HEK293 (cell line): ENCODE measurements at regions not wholly inside any gene's neighbourhood (a gene's known extent, or its start where the extent isn't known, plus 50 kb on each side); places are given as distances from the start of the nearest gene placed in this dataset.

Experiments used
- GLIS1 ChIP-seq: fragments of 450-650 bp; formaldehyde crosslinking; IDR thresholded peaks from 2 replicates; pipeline ENCODE4 v1.5.1; 2016; ENCODE audit warnings: missing biosample characterization, missing genetic modification characterization
- HOXA7 ChIP-seq: sonication (generic); formaldehyde crosslinking; IDR thresholded peaks from 2 replicates; pipeline ENCODE4 v1.8.1; 2022; ENCODE audit warnings: missing genetic modification reagents, borderline replicate concordance
- KLF7 ChIP-seq: fragments of 450-650 bp; formaldehyde crosslinking; IDR thresholded peaks from 2 replicates; pipeline ENCODE4 v1.5.1; 2016; ENCODE audit warnings: missing biosample characterization, missing genetic modification characterization, borderline replicate concordance
- RBAK ChIP-seq: fragments of 450-650 bp; formaldehyde crosslinking; IDR thresholded peaks from 2 replicates; pipeline ENCODE4 v1.5.1; 2016; ENCODE audit warnings: missing biosample characterization, missing genetic modification characterization
- REPIN1 ChIP-seq: fragments of 450-650 bp; formaldehyde crosslinking; IDR thresholded peaks from 2 replicates; pipeline ENCODE4 v1.5.1; 2017; ENCODE audit warnings: missing biosample characterization, missing genetic modification characterization, low read depth
- SP2 ChIP-seq: fragments of 450-650 bp; formaldehyde crosslinking; IDR thresholded peaks from 2 replicates; pipeline ENCODE4 v1.5.1; 2016; ENCODE audit warnings: missing biosample characterization, missing genetic modification characterization
- TCF7L2 ChIP-seq: IDR thresholded peaks from 2 replicates; pipeline ENCODE4 v1.6.1; 2011; ENCODE audit warnings: low read depth, mild to moderate bottlenecking, inconsistent platforms, low read length, moderate library complexity, borderline replicate concordance
- ZFHX2 ChIP-seq: fragments of 450-650 bp; formaldehyde crosslinking; conservative IDR thresholded peaks from 2 replicates; pipeline ENCODE4 v1.5.1; 2016; ENCODE audit warnings: missing biosample characterization, missing genetic modification characterization
- ZNF114 ChIP-seq: fragments of 450-650 bp; formaldehyde crosslinking; IDR thresholded peaks from 2 replicates; pipeline ENCODE4 v1.5.0; 2017; ENCODE audit warnings: missing biosample characterization, missing genetic modification characterization
- ZNF140 ChIP-seq: fragments of 450-650 bp; formaldehyde crosslinking; IDR thresholded peaks from 2 replicates; pipeline ENCODE4 v1.5.1; 2016; ENCODE audit warnings: missing biosample characterization, missing genetic modification characterization
- ZNF366 ChIP-seq: fragments of 450-650 bp; formaldehyde crosslinking; conservative IDR thresholded peaks from 2 replicates; pipeline ENCODE4 v1.5.1; 2016; ENCODE audit warnings: missing biosample characterization, missing genetic modification characterization
- ZNF391 ChIP-seq: fragments of 450-650 bp; formaldehyde crosslinking; IDR thresholded peaks from 2 replicates; pipeline ENCODE4 v1.5.1; 2016; ENCODE audit warnings: low read depth, missing biosample characterization, missing genetic modification characterization, borderline replicate concordance
- ZNF426 ChIP-seq: fragments of 450-650 bp; formaldehyde crosslinking; IDR thresholded peaks from 2 replicates; pipeline ENCODE4 v1.5.1; 2017; ENCODE audit warnings: missing biosample characterization, missing genetic modification characterization, mild to moderate bottlenecking, inconsistent platforms, moderate library complexity
- ZNF555 ChIP-seq: fragments of 450-650 bp; formaldehyde crosslinking; conservative IDR thresholded peaks from 2 replicates; pipeline ENCODE4 v1.5.1; 2017; ENCODE audit warnings: missing biosample characterization, mild to moderate bottlenecking, missing genetic modification characterization, inconsistent platforms
- ZNF600 ChIP-seq: fragments of 450-650 bp; formaldehyde crosslinking; IDR thresholded peaks from 2 replicates; pipeline ENCODE4 v1.5.1; 2016; ENCODE audit warnings: missing biosample characterization, missing genetic modification characterization
- ZNF660 ChIP-seq: fragments of 450-650 bp; IDR thresholded peaks from 2 replicates; pipeline ENCODE4 v1.5.1; 2018; ENCODE audit warnings: missing biosample characterization, mild to moderate bottlenecking, missing genetic modification characterization
- ZNF677 ChIP-seq: fragments of 450-650 bp; IDR thresholded peaks from 2 replicates; pipeline ENCODE4 v1.5.0; 2018; ENCODE audit warnings: missing biosample characterization, mild to moderate bottlenecking, missing genetic modification characterization, moderate library complexity
- ZNF701 ChIP-seq: fragments of 450-650 bp; formaldehyde crosslinking; IDR thresholded peaks from 2 replicates; pipeline ENCODE4 v1.5.1; 2016; ENCODE audit warnings: missing biosample characterization, missing genetic modification characterization
- ZNF747 ChIP-seq: fragments of 450-650 bp; formaldehyde crosslinking; IDR thresholded peaks from 2 replicates; pipeline ENCODE4 v1.5.1; 2016; ENCODE audit warnings: missing biosample characterization, missing genetic modification characterization
- ZNF843 ChIP-seq: fragments of 450-650 bp; formaldehyde crosslinking; IDR thresholded peaks from 2 replicates; pipeline ENCODE4 v1.5.1; 2016; ENCODE audit warnings: missing biosample characterization, missing genetic modification characterization
- ZXDB ChIP-seq: fragments of 450-650 bp; formaldehyde crosslinking; IDR thresholded peaks from 2 replicates; pipeline ENCODE4 v1.5.1; 2016; ENCODE audit warnings: missing biosample characterization, missing genetic modification characterization
- TF ChIP-seq, protein P1 (sequence below): fragments of 450-650 bp; formaldehyde crosslinking; IDR thresholded peaks from 2 replicates; pipeline ENCODE4 v1.5.1; 2016; ENCODE audit warnings: missing biosample characterization, missing genetic modification characterization
- TF ChIP-seq, protein P2 (sequence below): fragments of 450-650 bp; formaldehyde crosslinking; IDR thresholded peaks from 2 replicates; pipeline ENCODE4 v1.5.0; 2017; ENCODE audit warnings: missing biosample characterization, missing genetic modification characterization, borderline replicate concordance
- TF ChIP-seq, protein P3 (sequence below): fragments of 450-650 bp; formaldehyde crosslinking; IDR thresholded peaks from 2 replicates; pipeline ENCODE4 v1.5.1; 2016; ENCODE audit warnings: missing biosample characterization, missing genetic modification characterization
- TF ChIP-seq, protein P4 (sequence below): fragments of 450-650 bp; formaldehyde crosslinking; IDR thresholded peaks from 2 replicates; pipeline ENCODE4 v1.5.1; 2016; ENCODE audit warnings: missing biosample characterization, missing genetic modification characterization
- TF ChIP-seq, protein P5 (sequence below): fragments of 450-650 bp; formaldehyde crosslinking; conservative IDR thresholded peaks from 2 replicates; pipeline ENCODE4 v1.5.1; 2016; ENCODE audit warnings: low read depth, missing biosample characterization, missing genetic modification characterization
- TF ChIP-seq, protein P6 (sequence below): fragments of 450-650 bp; formaldehyde crosslinking; IDR thresholded peaks from 2 replicates; pipeline ENCODE4 v1.5.1; 2016; ENCODE audit warnings: missing biosample characterization, missing genetic modification characterization

DNA sequence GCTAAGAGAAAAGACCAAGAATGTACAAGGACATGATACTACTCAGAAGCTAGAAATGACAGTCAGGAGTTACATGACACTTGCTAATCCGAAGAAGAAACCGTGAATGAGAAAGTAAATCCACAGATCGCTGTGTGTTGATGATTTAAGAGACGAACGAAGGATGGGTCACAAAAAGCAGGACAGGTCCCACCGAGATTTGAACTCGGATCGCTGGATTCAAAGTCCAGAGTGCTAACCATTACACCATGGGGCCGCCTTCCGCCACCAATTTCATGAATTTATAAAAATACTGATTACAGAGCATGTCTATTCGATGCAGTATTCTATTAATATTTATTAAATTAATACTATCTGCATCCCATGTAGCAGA, 54.0 kb upstream of the BTN3A2 start (continued):
- TF ChIP-seq ZNF426 (tag by site-specific recombination) (no peak), ZNF391 (no peak), ZXDB (tag by site-specific recombination) (no peak), ZNF114 (no peak), ZNF366 (no peak), ZNF660 (tag by site-specific recombination) (peak; percentile 56), REPIN1 (0 out of 2 replicates have a peak, but pooled peaks have one; percentile 15), ZNF555 (tag by site-specific recombination) (no peak), ZNF677 (tag by site-specific recombination) (no peak), ZNF140 (tag by site-specific recombination) (no peak), KLF7 (tag by site-specific recombination) (no peak), TCF7L2 (no peak), ZNF600 (tag by site-specific recombination) (no peak), ZNF747 (tag by site-specific recombination) (no peak), ZFHX2 (tag by site-specific recombination) (no peak), ZNF843 (tag by site-specific recombination) (no peak), SP2 (tag by site-specific recombination) (no peak), RBAK (tag by site-specific recombination) (no peak), GLIS1 (tag by site-specific recombination) (no peak), HOXA7 (CRISPR knock-in tag) (no peak), ZNF701 (tag by site-specific recombination) (no peak)
- TF ChIP-seq, protein P1, sequence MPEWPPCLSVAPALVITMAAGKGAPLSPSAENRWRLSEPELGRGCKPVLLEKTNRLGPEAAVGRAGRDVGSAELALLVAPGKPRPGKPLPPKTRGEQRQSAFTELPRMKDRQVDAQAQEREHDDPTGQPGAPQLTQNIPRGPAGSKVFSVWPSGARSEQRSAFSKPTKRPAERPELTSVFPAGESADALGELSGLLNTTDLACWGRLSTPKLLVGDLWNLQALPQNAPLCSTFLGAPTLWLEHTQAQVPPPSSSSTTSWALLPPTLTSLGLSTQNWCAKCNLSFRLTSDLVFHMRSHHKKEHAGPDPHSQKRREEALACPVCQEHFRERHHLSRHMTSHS (tag by site-specific recombination), result no peak
- TF ChIP-seq, protein P2, sequence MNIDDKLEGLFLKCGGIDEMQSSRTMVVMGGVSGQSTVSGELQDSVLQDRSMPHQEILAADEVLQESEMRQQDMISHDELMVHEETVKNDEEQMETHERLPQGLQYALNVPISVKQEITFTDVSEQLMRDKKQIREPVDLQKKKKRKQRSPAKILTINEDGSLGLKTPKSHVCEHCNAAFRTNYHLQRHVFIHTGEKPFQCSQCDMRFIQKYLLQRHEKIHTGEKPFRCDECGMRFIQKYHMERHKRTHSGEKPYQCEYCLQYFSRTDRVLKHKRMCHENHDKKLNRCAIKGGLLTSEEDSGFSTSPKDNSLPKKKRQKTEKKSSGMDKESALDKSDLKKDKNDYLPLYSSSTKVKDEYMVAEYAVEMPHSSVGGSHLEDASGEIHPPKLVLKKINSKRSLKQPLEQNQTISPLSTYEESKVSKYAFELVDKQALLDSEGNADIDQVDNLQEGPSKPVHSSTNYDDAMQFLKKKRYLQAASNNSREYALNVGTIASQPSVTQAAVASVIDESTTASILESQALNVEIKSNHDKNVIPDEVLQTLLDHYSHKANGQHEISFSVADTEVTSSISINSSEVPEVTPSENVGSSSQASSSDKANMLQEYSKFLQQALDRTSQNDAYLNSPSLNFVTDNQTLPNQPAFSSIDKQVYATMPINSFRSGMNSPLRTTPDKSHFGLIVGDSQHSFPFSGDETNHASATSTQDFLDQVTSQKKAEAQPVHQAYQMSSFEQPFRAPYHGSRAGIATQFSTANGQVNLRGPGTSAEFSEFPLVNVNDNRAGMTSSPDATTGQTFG (tag by site-specific recombination), result no peak
- TF ChIP-seq, protein P3, sequence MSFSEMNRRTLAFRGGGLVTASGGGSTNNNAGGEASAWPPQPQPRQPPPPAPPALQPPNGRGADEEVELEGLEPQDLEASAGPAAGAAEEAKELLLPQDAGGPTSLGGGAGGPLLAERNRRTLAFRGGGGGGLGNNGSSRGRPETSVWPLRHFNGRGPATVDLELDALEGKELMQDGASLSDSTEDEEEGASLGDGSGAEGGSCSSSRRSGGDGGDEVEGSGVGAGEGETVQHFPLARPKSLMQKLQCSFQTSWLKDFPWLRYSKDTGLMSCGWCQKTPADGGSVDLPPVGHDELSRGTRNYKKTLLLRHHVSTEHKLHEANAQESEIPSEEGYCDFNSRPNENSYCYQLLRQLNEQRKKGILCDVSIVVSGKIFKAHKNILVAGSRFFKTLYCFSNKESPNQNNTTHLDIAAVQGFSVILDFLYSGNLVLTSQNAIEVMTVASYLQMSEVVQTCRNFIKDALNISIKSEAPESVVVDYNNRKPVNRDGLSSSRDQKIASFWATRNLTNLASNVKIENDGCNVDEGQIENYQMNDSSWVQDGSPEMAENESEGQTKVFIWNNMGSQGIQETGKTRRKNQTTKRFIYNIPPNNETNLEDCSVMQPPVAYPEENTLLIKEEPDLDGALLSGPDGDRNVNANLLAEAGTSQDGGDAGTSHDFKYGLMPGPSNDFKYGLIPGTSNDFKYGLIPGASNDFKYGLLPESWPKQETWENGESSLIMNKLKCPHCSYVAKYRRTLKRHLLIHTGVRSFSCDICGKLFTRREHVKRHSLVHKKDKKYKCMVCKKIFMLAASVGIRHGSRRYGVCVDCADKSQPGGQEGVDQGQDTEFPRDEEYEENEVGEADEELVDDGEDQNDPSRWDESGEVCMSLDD (tag by site-specific recombination), result no peak
- TF ChIP-seq, protein P4, sequence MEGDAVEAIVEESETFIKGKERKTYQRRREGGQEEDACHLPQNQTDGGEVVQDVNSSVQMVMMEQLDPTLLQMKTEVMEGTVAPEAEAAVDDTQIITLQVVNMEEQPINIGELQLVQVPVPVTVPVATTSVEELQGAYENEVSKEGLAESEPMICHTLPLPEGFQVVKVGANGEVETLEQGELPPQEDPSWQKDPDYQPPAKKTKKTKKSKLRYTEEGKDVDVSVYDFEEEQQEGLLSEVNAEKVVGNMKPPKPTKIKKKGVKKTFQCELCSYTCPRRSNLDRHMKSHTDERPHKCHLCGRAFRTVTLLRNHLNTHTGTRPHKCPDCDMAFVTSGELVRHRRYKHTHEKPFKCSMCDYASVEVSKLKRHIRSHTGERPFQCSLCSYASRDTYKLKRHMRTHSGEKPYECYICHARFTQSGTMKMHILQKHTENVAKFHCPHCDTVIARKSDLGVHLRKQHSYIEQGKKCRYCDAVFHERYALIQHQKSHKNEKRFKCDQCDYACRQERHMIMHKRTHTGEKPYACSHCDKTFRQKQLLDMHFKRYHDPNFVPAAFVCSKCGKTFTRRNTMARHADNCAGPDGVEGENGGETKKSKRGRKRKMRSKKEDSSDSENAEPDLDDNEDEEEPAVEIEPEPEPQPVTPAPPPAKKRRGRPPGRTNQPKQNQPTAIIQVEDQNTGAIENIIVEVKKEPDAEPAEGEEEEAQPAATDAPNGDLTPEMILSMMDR (tag by site-specific recombination), result no peak
- TF ChIP-seq, protein P5, sequence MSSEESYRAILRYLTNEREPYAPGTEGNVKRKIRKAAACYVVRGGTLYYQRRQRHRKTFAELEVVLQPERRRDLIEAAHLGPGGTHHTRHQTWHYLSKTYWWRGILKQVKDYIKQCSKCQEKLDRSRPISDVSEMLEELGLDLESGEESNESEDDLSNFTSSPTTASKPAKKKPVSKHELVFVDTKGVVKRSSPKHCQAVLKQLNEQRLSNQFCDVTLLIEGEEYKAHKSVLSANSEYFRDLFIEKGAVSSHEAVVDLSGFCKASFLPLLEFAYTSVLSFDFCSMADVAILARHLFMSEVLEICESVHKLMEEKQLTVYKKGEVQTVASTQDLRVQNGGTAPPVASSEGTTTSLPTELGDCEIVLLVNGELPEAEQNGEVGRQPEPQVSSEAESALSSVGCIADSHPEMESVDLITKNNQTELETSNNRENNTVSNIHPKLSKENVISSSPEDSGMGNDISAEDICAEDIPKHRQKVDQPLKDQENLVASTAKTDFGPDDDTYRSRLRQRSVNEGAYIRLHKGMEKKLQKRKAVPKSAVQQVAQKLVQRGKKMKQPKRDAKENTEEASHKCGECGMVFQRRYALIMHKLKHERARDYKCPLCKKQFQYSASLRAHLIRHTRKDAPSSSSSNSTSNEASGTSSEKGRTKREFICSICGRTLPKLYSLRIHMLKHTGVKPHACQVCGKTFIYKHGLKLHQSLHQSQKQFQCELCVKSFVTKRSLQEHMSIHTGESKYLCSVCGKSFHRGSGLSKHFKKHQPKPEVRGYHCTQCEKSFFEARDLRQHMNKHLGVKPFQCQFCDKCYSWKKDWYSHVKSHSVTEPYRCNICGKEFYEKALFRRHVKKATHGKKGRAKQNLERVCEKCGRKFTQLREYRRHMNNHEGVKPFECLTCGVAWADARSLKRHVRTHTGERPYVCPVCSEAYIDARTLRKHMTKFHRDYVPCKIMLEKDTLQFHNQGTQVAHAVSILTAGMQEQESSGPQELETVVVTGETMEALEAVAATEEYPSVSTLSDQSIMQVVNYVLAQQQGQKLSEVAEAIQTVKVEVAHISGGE, result no peak
- TF ChIP-seq, protein P6, sequence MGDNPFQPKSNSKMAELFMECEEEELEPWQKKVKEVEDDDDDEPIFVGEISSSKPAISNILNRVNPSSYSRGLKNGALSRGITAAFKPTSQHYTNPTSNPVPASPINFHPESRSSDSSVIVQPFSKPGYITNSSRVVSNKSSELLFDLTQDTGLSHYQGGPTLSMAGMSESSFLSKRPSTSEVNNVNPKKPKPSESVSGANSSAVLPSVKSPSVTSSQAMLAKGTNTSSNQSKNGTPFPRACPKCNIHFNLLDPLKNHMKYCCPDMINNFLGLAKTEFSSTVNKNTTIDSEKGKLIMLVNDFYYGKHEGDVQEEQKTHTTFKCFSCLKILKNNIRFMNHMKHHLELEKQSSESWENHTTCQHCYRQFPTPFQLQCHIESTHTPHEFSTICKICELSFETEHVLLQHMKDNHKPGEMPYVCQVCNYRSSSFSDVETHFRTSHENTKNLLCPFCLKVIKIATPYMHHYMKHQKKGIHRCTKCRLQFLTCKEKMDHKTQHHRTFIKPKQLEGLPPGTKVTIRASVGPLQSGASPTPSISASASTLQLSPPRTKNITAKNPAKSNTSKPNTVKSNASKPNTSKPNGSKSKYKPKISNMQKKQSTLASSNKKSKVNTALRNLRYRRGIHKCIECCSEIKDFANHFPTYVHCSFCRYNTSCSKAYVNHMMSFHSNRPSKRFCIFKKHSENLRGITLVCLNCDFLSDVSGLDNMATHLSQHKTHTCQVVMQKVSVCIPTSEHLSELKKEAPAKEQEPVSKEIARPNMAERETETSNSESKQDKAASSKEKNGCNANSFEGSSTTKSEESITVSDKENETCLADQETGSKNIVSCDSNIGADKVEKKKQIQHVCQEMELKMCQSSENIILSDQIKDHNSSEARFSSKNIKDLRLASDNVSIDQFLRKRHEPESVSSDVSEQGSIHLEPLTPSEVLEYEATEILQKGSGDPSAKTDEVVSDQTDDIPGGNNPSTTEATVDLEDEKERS, result no peak
